Upper lobe of right lung (tissue), 1 donor: ENCODE measurements at regions not wholly inside any gene's neighbourhood (a gene's known extent, or its start where the extent isn't known, plus 50 kb on each side); places are given as distances from the start of the nearest gene placed in this dataset.

Source experiments
- ATAC-seq: fragments of 200-7000 bp; cut with Tn5 transposase; one replicate; pipeline ENCODE4 v1.9.1; 2020; ENCODE audit warnings: mild to moderate bottlenecking, moderate library complexity
- DNase-seq: peaks from one replicate; pipeline ENCODE4 v3.0.0-alpha.2; 2020
- H3K27ac ChIP-seq: fragments of 200-600 bp; one replicate; pipeline ENCODE4 v1.8.0; 2022
- H3K27me3 ChIP-seq: fragments of 200-600 bp; one replicate; pipeline ENCODE4 v1.8.0; 2022; ENCODE audit warnings: mild to moderate bottlenecking
- H3K36me3 ChIP-seq: fragments of 200-600 bp; one replicate; pipeline ENCODE4 v1.8.0; 2022
- H3K4me1 ChIP-seq: fragments of 200-600 bp; one replicate; pipeline ENCODE4 v1.8.0; 2022
- H3K4me3 ChIP-seq: fragments of 200-600 bp; one replicate; pipeline ENCODE4 v1.8.0; 2022; ENCODE audit warnings: mild to moderate bottlenecking
- H3K9me3 ChIP-seq: fragments of 200-600 bp; one replicate; pipeline ENCODE4 v1.8.0; 2022
- CTCF ChIP-seq: fragments of 200-600 bp; IDR thresholded peaks from one replicate; pipeline ENCODE4 v1.8.0; 2022; ENCODE audit warnings: antibody characterized with exemption
- intact Hi-C: fragments of 100-400 bp; cut with DNase I; formaldehyde crosslinking; loops from one replicate; pipeline ENCODE4 v1.11.0; 2022
- donor health status: DM: no; HTN: yes; CAD: no; lungs with severe emphysema.

- TF ChIP-seq CTCF: no peak
- Histone ChIP-seq H3K27me3 (no peaks in the 10 kb centered on the region), H3K27ac (no peak overlapping the region), H3K36me3 (no peaks in the 10 kb centered on the region), H3K9me3 (no peaks in the 10 kb centered on the region), H3K4me1 (no peaks in the 10 kb centered on the region), H3K4me3 (no peak overlapping the region)
- ATAC-seq: no peak
- intact Hi-C loops: no loop called here
- DNase-seq: no peak
Observed at GRCh38 chr20:46826343-46826984, 68.2 kb upstream of the EYA2 start.

GRCh38 chr20:46827718-46828458 is 66.8 kb upstream of the EYA2 start:
- H3K4me1 ChIP-seq: no peaks in the 10 kb centered on the region
- intact Hi-C loops: no loop called here

GRCh38 chr20:46828471-46828870 is 66.2 kb upstream of the EYA2 start:
- intact Hi-C loops: no loop called here
- H3K9me3 ChIP-seq: no peaks in the 10 kb centered on the region
- H3K4me1 ChIP-seq: no peaks in the 10 kb centered on the region
- no peaks in the 10 kb centered on the region for H3K27me3 ChIP-seq
- no peak overlapping the region for H3K4me3 ChIP-seq
- ATAC-seq (no peak), DNase-seq (no peak)
- H3K36me3 ChIP-seq: no peaks in the 10 kb centered on the region
- no peak overlapping the region for H3K27ac ChIP-seq
- TF ChIP-seq CTCF: no peak

More at GRCh38 chr20:46827718-46828458, 66.8 kb upstream of the EYA2 start:
- no peak for ATAC-seq
- H3K36me3 ChIP-seq: no peaks in the 10 kb centered on the region
- H3K27me3 ChIP-seq: no peaks in the 10 kb centered on the region
- no peak overlapping the region for H3K4me3 ChIP-seq
- TF ChIP-seq CTCF: no peak
- no peaks in the 10 kb centered on the region for H3K9me3 ChIP-seq
- no peak overlapping the region for H3K27ac ChIP-seq
- DNase-seq: no peak

GRCh38 chr20:46830886-46831632 is 63.6 kb upstream of the EYA2 start:
- H3K27ac ChIP-seq: no peak overlapping the region
- no peaks in the 10 kb centered on the region for H3K4me1 ChIP-seq
- no peak for DNase-seq
- TF ChIP-seq CTCF: no peak
- H3K9me3 ChIP-seq: no peaks in the 10 kb centered on the region
- H3K36me3 ChIP-seq: no peaks in the 10 kb centered on the region
- intact Hi-C loops: no loop called here
- peaks cover 5% of the 10 kb centered on the region for H3K27me3 ChIP-seq
- ATAC-seq: no peak
- no peak overlapping the region for H3K4me3 ChIP-seq

GRCh38 chr20:46831633-46832011 is 63.0 kb upstream of the EYA2 start:
- Histone ChIP-seq H3K27ac (no peak overlapping the region), H3K4me3 (no peak overlapping the region), H3K4me1 (no peaks in the 10 kb centered on the region), H3K27me3 (peaks cover 5% of the 10 kb centered on the region), H3K36me3 (no peaks in the 10 kb centered on the region), H3K9me3 (no peaks in the 10 kb centered on the region)
- intact Hi-C loops: no loop called here
- TF ChIP-seq CTCF: no peak
- ATAC-seq (no peak), DNase-seq (no peak)
